Omental fat pad (tissue), 3 donors: ENCODE measurements at regions not wholly inside any gene's neighbourhood (a gene's known extent, or its start where the extent isn't known, plus 50 kb on each side); places are given as distances from the start of the nearest gene placed in this dataset.
"Not testable (repeated sequence)": the region's sequence is repeated elsewhere in the genome, so short reads cannot be mapped to it uniquely, and the experiment has no call there.

ENCODE experiments used
- ATAC-seq: fragments of 150-250 bp; one replicate; pipeline ENCODE4 v1.9.1; 2016; ENCODE audit warnings: mild to moderate bottlenecking, moderate library complexity; ENCODE audit not compliant: low FRiP score
- DNase-seq: peaks from one replicate; pipeline ENCODE4 v3.0.0-alpha.2; 2019; ENCODE audit warnings: low spot score
- TF ChIP-seq, protein P1 (sequence below), 3 donors: fragments of 450-650 bp; IDR thresholded peaks; one replicate each; pipeline ENCODE4 v1.5.1; 2016 to 2017; ENCODE audit warnings: antibody characterized with exemption in 3 of 3, mild to moderate bottlenecking in 3 of 3, moderate library complexity in 2 of 3

- TF ChIP-seq, protein P1, sequence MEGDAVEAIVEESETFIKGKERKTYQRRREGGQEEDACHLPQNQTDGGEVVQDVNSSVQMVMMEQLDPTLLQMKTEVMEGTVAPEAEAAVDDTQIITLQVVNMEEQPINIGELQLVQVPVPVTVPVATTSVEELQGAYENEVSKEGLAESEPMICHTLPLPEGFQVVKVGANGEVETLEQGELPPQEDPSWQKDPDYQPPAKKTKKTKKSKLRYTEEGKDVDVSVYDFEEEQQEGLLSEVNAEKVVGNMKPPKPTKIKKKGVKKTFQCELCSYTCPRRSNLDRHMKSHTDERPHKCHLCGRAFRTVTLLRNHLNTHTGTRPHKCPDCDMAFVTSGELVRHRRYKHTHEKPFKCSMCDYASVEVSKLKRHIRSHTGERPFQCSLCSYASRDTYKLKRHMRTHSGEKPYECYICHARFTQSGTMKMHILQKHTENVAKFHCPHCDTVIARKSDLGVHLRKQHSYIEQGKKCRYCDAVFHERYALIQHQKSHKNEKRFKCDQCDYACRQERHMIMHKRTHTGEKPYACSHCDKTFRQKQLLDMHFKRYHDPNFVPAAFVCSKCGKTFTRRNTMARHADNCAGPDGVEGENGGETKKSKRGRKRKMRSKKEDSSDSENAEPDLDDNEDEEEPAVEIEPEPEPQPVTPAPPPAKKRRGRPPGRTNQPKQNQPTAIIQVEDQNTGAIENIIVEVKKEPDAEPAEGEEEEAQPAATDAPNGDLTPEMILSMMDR (IDR thresholded peaks at IDR 0.05), result no peak
- DNase-seq (no peak), ATAC-seq (no peak)
Measured at GRCh38 chr12:31906557-31907301, 52.5 kb upstream of the RESF1 start.

DNA sequence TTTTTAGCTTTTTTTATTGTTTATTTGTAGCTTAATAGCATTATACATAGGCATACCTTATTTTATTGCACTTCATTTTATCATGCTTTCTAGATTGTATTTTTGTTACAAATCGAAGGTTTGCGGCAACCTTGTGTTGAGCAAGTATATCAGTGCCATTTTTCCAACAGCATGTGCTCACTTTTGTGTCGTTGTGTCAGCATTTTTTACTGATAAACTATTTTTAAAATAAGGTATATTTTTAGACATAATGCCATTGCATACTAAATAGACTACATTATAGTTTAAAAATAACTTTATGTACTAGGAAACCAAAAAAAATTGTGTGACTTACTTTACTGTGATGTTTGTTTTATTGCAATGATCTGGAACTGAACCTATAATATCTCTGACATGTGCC lies 56.2 kb upstream of the RESF1 start:
- TF ChIP-seq, protein P1 (IDR thresholded peaks at IDR 0.05), result no peak
- DNase-seq (no peak), ATAC-seq (no peak)

GRCh38 chr12:31900271-31900670 lies 58.9 kb upstream of the RESF1 start:
- DNase-seq (no peak), ATAC-seq (no peak)
- TF ChIP-seq, protein P1 (IDR thresholded peaks at IDR 0.05), result no peak

DNA sequence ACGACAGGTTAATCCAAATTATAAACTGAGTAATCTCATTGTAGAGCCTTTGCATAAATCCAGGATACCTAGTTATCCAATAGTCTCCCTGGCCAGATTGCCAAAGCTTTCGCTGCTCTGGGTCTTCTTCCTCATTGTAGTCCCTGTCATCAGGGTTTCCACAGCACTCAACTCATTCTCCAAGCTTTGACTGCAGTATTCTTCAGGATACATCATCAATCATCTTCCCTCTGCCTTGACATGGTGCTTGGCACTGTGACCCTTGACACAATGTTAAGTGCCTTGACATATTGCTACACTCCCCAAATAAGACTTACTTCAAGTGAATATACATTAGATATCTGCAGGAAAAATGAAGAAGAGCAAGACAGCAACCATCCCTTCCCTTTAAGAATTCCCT lies 60.1 kb upstream of the RESF1 start:
- DNase-seq, result no peak
- TF ChIP-seq, protein P1 (IDR thresholded peaks at IDR 0.05), result no peak
- no peak for ATAC-seq

- TF ChIP-seq, protein P1 (IDR thresholded peaks at IDR 0.05), result no peak
- ATAC-seq, result no peak
- no peak for DNase-seq
Measured at GRCh38 chr12:31897781-31898503, 61.3 kb upstream of the RESF1 start.

- DNase-seq, ATAC-seq: not testable (repeated sequence)
Measured at GRCh38 chr12:31897092-31897491, 62.1 kb upstream of the RESF1 start.

DNA sequence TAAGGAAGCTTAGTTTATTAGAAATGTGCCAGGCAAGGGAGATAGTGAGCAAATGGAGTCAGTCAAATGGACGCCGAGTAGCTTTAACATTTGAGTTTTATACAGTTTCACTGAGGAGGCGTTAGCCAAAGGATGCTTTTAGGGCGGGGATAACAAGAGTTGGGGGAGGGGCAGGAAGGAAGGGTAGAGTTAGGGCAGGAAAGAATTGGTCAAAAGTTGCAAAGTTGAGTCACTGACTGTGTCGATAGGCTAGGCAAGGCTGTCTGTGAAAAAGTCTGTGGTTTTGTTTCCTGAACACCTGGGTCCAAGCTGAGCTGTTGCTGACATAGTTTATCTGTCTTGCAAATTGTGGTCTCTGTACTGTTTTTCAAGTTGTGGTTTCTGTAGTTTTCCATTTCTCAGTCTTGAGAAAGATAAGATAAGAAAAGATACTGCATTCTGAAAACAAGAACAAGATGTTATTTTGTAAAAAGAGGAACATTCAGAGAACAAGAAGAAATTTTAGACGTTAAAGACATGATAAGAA lies 62.6 kb upstream of the RESF1 start:
- DNase-seq (no peak), ATAC-seq (peak; percentile 54)
- TF ChIP-seq, protein P1 (IDR thresholded peaks at IDR 0.05), result no peak
